ENCODE measurements at regions not wholly inside any gene's neighbourhood (a gene's known extent, or its start where the extent isn't known, plus 50 kb on each side); places are given as distances from the start of the nearest gene placed in this dataset.

DNA sequence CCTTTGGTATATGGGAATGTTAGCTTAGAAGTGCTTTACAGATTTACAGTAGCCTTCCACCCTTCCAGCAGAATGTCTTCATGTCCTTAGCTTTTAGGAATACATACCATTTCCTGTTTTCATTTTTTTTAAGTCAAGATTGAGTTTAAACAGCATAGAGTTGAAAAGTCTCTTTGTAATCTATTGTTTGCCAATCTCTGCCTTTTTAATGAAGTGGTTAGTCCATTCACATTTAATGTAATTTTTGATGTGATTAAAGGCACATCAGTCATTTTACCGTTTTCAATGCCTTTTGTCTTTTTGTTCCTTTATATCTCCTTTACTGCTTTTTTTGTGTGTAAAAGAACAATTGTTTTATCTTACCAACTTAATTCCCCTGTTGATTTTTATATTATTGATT is 233.4 kb upstream of the SMIM21 start:
- no peak overlapping the region for H3K27ac Mint-ChIP-seq (ENCODE audit: unreplicated experiment)
- H3K27me3 Mint-ChIP-seq (ENCODE audit: low read depth) = peaks cover 2% of the 10 kb centered on the region
- no peak for DNase-seq (ENCODE audit: low spot score)
- H3K4me1 Mint-ChIP-seq (ENCODE audit: low read depth) = no peaks in the 10 kb centered on the region
- H3K9me3 Mint-ChIP-seq (ENCODE audit: low read depth) = peaks cover 19% of the 10 kb centered on the region
- TF ChIP-seq, protein P1, sequence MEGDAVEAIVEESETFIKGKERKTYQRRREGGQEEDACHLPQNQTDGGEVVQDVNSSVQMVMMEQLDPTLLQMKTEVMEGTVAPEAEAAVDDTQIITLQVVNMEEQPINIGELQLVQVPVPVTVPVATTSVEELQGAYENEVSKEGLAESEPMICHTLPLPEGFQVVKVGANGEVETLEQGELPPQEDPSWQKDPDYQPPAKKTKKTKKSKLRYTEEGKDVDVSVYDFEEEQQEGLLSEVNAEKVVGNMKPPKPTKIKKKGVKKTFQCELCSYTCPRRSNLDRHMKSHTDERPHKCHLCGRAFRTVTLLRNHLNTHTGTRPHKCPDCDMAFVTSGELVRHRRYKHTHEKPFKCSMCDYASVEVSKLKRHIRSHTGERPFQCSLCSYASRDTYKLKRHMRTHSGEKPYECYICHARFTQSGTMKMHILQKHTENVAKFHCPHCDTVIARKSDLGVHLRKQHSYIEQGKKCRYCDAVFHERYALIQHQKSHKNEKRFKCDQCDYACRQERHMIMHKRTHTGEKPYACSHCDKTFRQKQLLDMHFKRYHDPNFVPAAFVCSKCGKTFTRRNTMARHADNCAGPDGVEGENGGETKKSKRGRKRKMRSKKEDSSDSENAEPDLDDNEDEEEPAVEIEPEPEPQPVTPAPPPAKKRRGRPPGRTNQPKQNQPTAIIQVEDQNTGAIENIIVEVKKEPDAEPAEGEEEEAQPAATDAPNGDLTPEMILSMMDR (IDR thresholded peaks at IDR 0.05) = no peak
- H3K36me3 Mint-ChIP-seq (ENCODE audit: low read depth) = peaks cover 2% of the 10 kb centered on the region
- no peak overlapping the region for H3K4me3 Mint-ChIP-seq (ENCODE audit: unreplicated experiment)

DNA sequence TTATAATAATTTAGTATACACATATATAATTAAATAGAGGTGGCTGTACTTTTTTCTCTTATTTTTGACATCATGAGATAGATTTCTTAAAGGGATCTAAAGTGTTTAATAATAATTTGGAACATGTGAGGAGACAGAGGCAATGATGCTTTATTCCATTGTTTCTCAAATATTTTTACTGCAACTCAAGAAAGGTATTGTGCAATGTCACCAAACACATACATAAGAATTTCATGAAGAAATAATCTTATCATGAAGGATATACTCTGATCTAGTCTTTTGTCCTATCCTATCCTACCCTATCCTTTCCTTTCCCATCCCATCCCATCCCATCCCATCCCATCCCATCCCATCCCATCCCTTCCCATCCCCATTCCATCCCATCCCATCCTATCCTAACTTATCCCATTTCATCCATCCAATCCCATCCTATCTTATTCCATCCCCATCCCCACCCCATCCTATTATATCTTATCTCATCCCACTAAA is 232.1 kb upstream of the SMIM21 start:
- no peak overlapping the region for H3K27ac Mint-ChIP-seq (ENCODE audit: unreplicated experiment)
- H3K4me1 Mint-ChIP-seq (ENCODE audit: low read depth) = no peaks in the 10 kb centered on the region
- TF ChIP-seq, protein P1 (IDR thresholded peaks at IDR 0.05) = no peak
- no peak for DNase-seq (ENCODE audit: low spot score)
- H3K36me3 Mint-ChIP-seq (ENCODE audit: low read depth) = peaks cover 2% of the 10 kb centered on the region
- no peak overlapping the region for H3K4me3 Mint-ChIP-seq (ENCODE audit: unreplicated experiment)
- peaks cover 2% of the 10 kb centered on the region for H3K27me3 Mint-ChIP-seq (ENCODE audit: low read depth)
- peaks cover 19% of the 10 kb centered on the region for H3K9me3 Mint-ChIP-seq (ENCODE audit: low read depth)

DNA sequence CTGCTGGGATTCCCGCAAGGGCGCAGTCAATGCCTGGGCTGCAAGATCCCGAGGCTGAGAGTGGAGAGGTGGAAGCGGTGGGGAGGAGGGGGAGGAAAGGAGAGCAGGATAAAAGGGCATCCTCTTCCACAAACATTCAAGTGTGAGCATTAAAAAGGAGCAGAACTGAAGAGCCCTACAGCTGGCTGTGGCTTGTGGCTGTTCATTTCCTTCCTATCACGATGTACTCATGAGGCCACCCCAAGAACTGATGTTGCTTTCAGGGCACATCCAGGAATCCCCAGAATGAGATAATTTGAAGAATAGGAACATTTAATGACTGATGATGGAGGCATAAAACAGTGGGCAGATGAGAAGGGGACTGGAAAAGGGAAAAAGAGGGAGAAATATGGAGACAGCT is 230.8 kb upstream of the SMIM21 start:
- Mint-ChIP-seq H3K27ac (ENCODE audit: unreplicated experiment) (no peak overlapping the region), H3K4me1 (ENCODE audit: low read depth) (no peaks in the 10 kb centered on the region), H3K9me3 (ENCODE audit: low read depth) (peaks cover 19% of the 10 kb centered on the region), H3K36me3 (ENCODE audit: low read depth) (peaks cover 2% of the 10 kb centered on the region), H3K27me3 (ENCODE audit: low read depth) (peaks cover 2% of the 10 kb centered on the region), H3K4me3 (ENCODE audit: unreplicated experiment) (no peak overlapping the region)
- no peak for DNase-seq (ENCODE audit: low spot score)
- TF ChIP-seq, protein P1 (IDR thresholded peaks at IDR 0.05) = no peak

DNA sequence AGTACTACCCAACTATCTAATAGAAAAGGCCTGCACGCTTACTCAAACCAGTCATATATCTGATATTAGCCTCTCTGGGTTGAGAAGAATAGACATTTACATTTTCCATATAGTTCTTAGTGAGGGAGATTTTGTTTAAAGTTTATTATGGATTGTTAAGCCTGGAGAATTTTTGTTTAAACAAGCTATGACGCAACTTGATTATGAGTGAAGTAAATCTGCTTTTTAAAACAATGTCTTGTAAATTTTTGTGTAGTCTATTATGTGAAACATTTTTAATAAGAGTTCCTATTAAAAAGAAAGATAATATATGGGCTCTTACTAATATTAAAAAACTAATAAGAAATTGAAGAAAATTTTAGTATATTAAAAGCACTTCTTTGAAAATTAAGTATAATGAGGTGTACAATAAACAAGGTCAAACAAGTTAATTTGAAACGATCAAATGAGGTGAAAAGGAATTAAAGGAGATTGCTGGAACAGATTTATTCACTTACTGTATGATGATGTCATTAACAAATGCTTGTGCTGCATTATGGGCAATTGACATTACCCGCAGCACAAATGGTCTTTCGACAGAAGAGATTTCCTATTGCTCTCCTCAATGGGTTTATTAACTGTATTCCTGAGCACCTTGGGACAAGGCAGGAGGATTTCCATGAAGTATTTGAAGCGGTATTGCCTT is 229.2 kb upstream of the SMIM21 start:
- DNase-seq (ENCODE audit: low spot score) = no peak
- H3K36me3 Mint-ChIP-seq (ENCODE audit: low read depth) = peaks cover 2% of the 10 kb centered on the region
- H3K9me3 Mint-ChIP-seq (ENCODE audit: low read depth) = peaks cover 13% of the 10 kb centered on the region
- no peaks in the 10 kb centered on the region for H3K4me1 Mint-ChIP-seq (ENCODE audit: low read depth)
- H3K27me3 Mint-ChIP-seq (ENCODE audit: low read depth) = peaks cover 2% of the 10 kb centered on the region
- TF ChIP-seq, protein P1 (IDR thresholded peaks at IDR 0.05) = no peak
- no peak overlapping the region for H3K4me3 Mint-ChIP-seq (ENCODE audit: unreplicated experiment)
- no peak overlapping the region for H3K27ac Mint-ChIP-seq (ENCODE audit: unreplicated experiment)

DNA sequence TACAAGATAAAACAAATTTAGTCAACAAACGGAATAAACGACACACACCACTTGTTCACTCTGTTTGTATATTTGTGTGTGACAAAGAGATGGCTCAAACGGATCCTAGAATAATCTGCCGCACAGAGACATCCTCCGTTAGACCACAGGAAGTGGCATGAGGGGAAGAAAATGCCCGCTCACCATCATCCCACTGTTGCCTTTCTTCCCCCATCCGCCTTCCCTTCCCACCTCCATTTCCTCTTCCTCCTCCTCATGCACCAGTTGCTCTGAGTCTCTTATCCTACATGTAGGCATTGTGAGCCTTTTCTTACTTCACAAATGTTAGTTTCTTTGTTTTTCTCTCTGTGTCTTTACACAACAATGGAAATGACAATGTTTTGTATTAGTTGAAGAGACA is 228.5 kb upstream of the SMIM21 start:
- H3K4me3 Mint-ChIP-seq (ENCODE audit: unreplicated experiment) = no peak overlapping the region
- peaks cover under 1% of the 10 kb centered on the region for H3K36me3 Mint-ChIP-seq (ENCODE audit: low read depth)
- no peak for DNase-seq (ENCODE audit: low spot score)
- H3K9me3 Mint-ChIP-seq (ENCODE audit: low read depth) = peaks cover 10% of the 10 kb centered on the region
- H3K27me3 Mint-ChIP-seq (ENCODE audit: low read depth) = peaks cover 2% of the 10 kb centered on the region
- TF ChIP-seq, protein P1 (IDR thresholded peaks at IDR 0.05) = no peak
- no peaks in the 10 kb centered on the region for H3K4me1 Mint-ChIP-seq (ENCODE audit: low read depth)
- no peak overlapping the region for H3K27ac Mint-ChIP-seq (ENCODE audit: unreplicated experiment)
